ENCODE measurements at regions not wholly inside any gene's neighbourhood (a gene's known extent, or its start where the extent isn't known, plus 50 kb on each side); places are given as distances from the start of the nearest gene placed in this dataset.

- DNase-seq (ENCODE audit: extremely low read depth, low read depth, low spot score) = no peak
These were observed 330.6 kb upstream of the ZMIZ1 start for GRCh38 chr10:78737883-78738856.

DNA sequence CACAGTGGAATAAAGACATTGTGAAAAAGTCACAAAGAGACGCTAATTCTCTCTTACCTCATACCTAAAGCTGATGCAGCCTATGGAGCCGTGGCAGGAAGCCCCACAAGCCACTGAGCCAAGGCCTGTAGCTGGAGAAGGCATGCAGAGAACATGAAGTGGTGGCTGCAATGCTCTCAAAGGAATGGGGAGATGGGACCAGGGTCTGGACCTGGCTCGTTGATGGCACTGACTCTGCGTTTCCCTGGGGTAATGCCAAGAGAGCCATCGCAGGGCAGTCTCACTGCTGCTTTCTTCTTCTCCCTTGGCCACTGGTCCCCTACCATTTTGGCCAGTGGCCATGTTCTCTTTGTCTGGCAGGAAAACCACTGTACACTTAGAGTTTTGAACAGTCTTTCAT lies 329.9 kb upstream of the ZMIZ1 start:
- no peak for DNase-seq (ENCODE audit: extremely low read depth, low read depth, low spot score)

GRCh38 chr10:78739444-78740053 lies 329.2 kb upstream of the ZMIZ1 start:
- DNase-seq (ENCODE audit: extremely low read depth, low read depth, low spot score) = no peak

GRCh38 chr10:78740976-78741915 lies 327.5 kb upstream of the ZMIZ1 start:
- DNase-seq (ENCODE audit: extremely low read depth, low read depth, low spot score) = no peak

GRCh38 chr10:78742406-78742729 lies 326.4 kb upstream of the ZMIZ1 start:
- no peak for DNase-seq (ENCODE audit: extremely low read depth, low read depth, low spot score)

DNA sequence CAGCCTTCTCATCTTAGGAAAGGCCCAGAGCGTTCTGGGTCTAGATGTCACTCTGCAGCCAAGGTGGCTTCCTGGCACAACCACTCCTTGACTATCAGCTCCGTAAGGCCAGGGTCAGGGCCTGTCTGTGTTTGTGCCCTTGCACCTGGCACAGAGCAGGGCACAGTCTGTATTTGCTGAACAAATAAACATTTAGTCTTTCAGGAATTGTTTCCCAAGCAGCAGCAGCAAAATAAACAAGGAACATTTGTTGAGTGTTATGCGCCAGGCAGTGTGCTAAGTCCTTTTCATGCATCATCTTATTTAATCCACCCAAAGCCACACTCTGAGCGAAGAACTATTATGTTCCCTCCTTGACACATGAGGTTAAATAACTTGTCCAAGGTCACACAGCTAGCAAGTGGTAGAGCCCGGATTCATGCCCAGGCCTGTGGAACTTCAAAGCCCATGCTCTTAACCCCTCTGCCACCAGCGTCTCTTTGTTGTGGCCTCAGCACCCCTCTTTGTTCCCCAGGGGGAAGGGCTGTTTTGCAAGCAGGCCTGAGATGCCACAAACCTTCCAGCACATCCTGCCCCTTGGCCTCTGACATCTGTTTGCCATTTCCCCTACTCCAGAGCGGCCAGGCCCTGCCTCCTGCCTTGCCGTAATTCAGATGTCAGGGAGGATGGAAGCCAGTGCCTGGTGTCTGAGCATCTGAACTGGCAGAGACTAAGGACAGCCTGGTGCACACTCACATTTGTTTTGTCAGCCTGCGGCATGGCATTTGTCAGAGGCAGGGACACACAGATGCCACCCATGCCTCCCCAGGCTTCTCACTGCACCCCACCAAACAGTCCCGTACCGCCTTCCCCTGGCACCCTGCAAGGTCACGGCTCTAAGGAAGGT lies 325.8 kb upstream of the ZMIZ1 start:
- no peak for DNase-seq (ENCODE audit: extremely low read depth, low read depth, low spot score)

- no peak for DNase-seq (ENCODE audit: extremely low read depth, low read depth, low spot score)
These were observed 324.7 kb upstream of the ZMIZ1 start for GRCh38 chr10:78744056-78744455.

GRCh38 chr10:78744491-78745090 lies 324.2 kb upstream of the ZMIZ1 start:
- no peak for DNase-seq (ENCODE audit: extremely low read depth, low read depth, low spot score)

GRCh38 chr10:78745441-78745840 lies 323.3 kb upstream of the ZMIZ1 start:
- no peak for DNase-seq (ENCODE audit: extremely low read depth, low read depth, low spot score)

GRCh38 chr10:78746155-78746763 lies 322.5 kb upstream of the ZMIZ1 start:
- DNase-seq (ENCODE audit: extremely low read depth, low read depth, low spot score) = no peak

DNA sequence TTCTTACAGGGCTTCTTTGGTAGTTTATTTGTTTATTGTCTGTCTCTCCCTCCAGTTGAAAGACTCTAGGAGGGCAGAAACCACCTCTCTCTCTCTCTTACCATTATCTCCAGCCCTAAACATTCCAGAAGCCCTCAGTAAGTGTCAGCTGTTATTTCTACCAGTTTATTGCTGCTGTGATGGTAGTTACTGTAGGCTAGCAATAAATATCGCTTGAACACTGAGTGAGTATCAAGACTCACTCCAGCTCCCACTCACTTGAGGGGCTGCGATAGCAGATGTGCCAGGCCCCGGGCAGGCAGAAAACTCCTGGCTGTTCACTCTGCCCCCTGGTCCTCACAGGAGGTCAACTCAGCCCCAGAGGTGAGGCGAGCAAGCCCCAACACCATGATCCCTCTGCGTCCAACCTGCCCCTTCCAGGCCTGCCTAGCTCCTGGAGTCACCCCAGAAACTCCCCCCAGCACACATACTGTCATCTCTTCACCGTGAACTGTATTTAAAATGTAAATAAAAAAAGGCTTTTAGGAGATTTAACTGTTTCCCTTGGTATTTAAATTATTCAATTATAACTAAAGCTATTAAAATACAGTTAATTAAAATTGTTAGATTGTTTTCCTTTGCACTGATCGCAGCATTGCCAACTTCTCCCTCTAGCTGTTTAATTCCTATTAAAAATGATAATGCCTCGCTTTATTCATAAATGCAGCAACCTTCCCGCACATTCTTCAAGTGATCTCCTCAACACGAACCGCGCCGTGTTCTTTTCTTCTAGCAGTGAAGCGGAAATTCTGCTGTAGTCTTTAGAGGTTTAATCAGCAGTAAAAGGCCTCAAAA lies 321.1 kb upstream of the ZMIZ1 start:
- DNase-seq (ENCODE audit: extremely low read depth, low read depth, low spot score) = no peak

DNA sequence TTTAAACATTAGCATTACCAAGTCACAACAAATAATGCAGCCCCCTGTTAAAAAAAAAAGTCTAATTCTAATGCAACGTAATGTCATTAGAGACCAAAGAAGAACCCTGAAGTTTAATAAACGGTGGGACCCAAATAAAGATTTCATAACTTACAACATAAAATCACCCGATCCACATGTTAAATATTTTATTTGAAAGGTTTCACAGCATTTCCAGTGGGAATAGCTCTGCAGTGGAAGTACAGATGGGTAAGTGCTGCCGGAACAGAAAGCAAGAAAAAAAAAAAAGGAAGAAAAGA lies 320.6 kb upstream of the ZMIZ1 start:
- no peak for DNase-seq (ENCODE audit: extremely low read depth, low read depth, low spot score)

GRCh38 chr10:78749200-78749599 lies 319.6 kb upstream of the ZMIZ1 start:
- no peak for DNase-seq (ENCODE audit: extremely low read depth, low read depth, low spot score)

DNA sequence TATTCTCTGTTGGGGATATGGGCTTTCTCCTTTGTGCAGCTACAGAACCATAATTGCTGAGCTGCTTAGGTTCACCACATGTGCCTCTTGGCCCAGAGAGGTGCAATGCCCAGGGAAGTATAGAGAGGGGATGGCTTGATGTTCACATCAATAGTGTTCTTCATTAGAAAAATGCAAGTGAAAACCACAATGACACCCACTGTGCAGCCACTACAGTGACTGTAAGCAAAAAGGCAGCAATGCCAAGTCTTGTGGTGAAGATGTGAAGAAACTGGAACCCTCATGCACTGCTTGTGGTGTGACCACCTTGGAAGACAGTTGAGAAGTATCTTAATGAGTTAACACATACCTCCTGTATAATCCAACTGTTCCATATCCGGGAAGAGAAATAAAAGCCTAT lies 318.9 kb upstream of the ZMIZ1 start:
- DNase-seq (ENCODE audit: extremely low read depth, low read depth, low spot score) = no peak

DNA sequence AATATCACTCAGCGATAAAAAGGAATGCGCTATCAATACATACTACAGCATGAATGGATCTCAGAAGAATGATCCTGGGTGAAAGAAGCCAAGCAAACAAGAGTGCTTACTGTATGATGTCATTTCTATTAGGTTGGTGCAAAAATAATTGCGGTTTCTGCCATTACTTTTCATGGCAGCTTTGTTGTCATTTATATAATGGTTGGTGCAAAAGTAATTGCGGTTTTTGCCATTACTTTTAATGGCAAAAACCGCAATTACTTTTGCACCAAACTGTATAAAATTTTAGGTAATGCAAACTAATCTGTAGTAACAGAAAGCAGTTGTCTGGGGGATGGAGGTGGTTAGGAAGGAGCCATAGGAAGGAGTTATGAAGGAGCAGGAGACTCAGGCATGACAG lies 318.3 kb upstream of the ZMIZ1 start:
- no peak for DNase-seq (ENCODE audit: extremely low read depth, low read depth, low spot score)

GRCh38 chr10:78751716-78752115 lies 317.1 kb upstream of the ZMIZ1 start:
- DNase-seq (ENCODE audit: extremely low read depth, low read depth, low spot score) = no peak

- no peak for DNase-seq (ENCODE audit: extremely low read depth, low read depth, low spot score)
These were observed 316.5 kb upstream of the ZMIZ1 start for GRCh38 chr10:78752221-78752620.

GRCh38 chr10:78752708-78753107 lies 316.1 kb upstream of the ZMIZ1 start:
- DNase-seq (ENCODE audit: extremely low read depth, low read depth, low spot score) = no peak
